ENCODE measurements at regions not wholly inside any gene's neighbourhood (a gene's known extent, or its start where the extent isn't known, plus 50 kb on each side); places are given as distances from the start of the nearest gene placed in this dataset.

- TF ChIP-seq CTCF (IDR thresholded peaks at IDR 0.05), result no peak
- no peak for TF ChIP-seq ZFX (IDR thresholded peaks at IDR 0.05; ENCODE audit: borderline replicate concordance)
These were observed 296.2 kb downstream of the LRRIQ3 start for GRCh38 chr1:73901738-73902137.

Measured in 22Rv1 (cell line).